GM18870 (cell line): ENCODE measurements at regions not wholly inside any gene's neighbourhood (a gene's known extent, or its start where the extent isn't known, plus 50 kb on each side); places are given as distances from the start of the nearest gene placed in this dataset.
A peak's percentile ranks its signal among the peaks of the same experiment; 100 is the strongest.

Experiments
- ATAC-seq: cut with Tn5 transposase; IDR thresholded peaks from one replicate; pipeline ENCODE4 v1.9.1; 2021; ENCODE audit warnings: moderate library complexity; ENCODE audit not compliant: unreplicated experiment

DNA sequence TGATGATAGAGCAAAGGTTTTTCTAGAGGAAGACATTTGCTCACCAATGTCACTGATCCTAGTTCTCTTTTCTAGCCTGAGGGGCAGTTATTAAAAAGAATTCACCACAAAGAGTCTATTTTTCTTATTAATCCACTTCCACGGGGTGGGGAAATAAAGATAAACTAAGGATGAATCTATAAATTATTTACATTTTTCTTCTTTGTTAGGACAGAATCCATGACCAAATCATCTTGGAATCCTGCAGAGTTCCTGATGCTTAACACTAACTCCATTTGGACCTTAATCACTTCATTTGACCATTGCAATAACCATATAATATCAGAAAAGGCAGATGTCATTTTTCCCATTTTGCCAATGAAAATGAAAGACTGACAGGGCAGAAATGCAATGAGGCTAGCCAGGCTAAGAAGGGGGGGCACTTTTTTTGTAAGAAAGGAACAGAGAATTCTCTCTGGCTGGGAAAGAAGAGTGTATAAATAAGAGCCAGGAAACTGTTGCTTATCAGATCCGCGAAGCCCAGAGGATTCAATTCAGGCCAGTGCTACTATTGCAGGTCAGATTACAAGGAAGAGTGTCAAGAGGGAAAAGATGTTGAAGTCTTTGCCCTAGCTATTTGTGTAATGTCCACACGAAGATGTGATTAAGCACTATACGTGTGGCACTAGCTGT, 433.2 kb downstream of the TNS3 start:
- no peak for ATAC-seq

DNA sequence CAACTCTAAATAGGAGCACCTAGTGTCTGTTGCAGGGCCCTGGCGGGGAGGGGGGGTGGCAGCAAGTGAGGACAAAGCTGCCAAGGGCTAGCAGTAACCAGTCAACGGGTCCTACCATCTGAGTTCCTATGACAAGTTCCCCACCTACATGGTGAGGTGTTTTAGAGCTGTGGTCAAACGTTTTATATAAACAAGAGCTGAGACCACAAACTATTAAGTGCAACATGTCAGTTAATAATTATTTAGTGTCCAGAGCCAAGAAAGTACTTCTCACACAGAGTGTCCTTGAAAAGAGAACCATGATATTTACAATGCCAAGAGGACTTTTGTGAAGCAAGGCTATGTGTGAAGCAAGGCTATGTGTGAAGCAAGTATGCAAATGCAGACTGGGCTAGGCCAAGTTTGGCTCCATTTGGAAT, 434.7 kb downstream of the TNS3 start:
- peak; percentile 51 for ATAC-seq

DNA sequence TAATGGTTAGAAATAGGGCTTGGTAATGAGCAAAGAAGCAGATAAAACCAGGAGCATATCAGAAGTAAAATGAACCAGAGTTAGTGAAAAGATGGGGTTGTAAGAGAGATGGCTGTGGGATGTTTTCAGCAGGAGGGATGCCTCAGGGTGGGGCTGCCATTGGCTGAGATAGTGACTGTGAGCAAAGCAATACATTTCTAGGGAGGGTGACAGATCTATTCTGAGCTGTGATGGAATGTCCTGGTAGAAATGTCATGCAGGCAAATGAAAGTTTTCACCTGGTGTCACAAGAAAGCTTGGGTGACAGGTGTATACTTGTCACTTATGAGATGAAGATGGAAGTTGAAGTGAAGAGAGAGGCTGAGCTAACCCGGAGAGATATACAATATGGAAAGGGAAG, 435.9 kb downstream of the TNS3 start:
- no peak for ATAC-seq

DNA sequence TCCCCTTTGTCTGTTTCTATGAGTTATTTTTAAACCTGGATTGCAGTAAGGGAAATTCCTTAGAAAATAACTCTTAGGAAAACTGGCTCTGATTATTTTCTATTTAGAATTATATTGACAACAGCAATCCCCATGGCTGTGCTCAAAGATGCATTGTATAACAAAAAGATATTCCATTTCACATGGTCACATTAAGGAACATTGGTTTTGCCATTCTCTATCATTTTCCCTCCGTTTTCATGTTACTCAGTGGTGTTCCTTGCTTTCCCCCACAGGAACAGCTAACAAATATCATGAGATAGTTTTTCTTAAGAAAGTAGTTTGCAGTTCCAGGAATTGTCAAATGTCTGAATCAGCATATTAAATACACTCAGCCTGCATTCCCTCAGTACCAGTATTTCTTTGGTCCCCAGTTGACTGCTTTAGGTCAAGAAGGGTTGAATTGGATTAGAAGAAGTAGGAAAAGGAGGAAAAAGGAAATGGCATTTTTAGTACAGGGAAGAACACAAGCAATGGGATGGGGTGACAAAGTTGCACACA, 436.7 kb downstream of the TNS3 start:
- no peak for ATAC-seq

DNA sequence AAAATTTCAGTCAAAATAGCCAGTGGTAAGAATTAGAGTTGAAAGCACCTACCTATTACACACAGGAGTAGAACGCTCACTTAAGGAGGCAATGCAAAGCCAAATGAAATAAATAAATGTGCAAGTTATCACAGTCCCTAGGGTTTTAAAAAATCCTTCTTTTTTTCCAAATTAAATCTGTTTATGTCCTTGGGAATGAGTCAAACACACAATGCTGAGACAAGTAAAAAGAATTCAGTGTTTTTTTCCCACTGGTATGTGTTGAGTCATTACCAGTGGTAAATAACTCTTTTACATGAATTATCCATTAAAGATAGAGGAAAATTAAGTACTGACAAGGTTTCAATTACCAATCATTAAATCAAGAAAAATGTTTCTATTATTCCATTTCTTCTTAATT, 438.6 kb downstream of the TNS3 start:
- ATAC-seq: no peak

DNA sequence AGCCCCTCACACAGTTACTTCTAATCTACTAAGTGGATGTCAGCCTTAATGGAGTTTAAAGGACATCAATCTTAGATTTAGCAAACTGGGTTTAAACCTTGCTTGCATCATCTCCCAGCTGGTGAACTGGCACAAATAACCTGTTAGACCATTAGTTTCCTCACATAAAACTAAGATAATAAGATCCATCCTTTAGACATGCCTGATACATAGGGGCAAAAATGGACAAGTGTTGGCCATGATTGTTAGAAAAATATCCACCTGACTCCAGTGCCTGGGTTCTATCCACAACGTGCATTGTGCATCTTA, 439.1 kb downstream of the TNS3 start:
- no peak for ATAC-seq

DNA sequence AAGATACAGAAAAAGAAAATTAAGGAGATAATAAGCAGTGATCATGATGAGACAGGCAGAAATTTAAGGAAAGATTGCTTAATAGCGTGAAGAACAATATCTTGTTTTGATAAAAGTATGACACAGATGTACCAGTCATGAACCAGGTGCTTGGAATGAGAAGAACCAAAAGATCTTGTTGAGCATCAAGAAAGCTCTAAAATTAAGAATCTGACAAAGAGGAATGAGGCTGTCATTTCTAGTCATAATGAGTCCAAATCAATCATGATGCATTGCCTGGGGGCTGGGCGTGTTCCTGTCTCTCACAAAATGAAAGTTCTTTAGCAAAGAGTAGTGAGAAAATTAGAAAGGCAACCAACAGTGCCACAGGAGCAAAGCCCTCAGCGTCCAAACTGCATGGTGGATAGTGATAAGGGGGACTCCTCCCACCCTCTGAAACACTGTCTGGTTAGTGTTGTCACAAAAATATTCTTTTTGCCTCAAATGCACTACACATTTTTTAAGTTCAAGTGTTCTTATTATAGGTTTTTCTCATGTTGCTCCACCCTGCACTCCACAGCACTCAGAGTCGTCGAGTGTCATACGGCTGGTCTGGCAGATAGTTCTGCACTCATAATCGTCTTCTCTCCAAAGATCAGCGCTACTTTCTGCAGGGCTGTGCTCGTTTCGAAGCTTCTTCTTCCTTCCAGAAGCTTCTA, 439.6 kb downstream of the TNS3 start:
- ATAC-seq: no peak

DNA sequence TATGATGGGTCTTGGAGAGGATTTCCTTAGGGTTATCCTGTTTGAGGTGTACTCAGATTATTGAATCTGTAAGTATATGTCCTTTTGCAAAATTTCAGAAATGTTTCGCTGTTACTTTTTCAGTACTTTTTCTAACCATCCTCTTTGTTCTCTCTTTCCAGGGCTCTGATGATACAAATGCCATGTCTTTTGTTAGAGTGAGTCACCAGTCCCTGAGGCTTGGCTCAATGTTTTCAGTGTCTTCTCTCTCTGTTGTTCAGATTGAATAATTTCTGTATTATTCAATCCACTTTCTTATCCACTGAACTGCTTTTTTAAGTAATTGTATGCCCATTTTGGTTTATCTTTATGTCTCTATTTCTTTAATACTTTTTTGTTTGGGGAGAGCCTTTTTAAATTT, 449.4 kb downstream of the TNS3 start:
- ATAC-seq: no peak

DNA sequence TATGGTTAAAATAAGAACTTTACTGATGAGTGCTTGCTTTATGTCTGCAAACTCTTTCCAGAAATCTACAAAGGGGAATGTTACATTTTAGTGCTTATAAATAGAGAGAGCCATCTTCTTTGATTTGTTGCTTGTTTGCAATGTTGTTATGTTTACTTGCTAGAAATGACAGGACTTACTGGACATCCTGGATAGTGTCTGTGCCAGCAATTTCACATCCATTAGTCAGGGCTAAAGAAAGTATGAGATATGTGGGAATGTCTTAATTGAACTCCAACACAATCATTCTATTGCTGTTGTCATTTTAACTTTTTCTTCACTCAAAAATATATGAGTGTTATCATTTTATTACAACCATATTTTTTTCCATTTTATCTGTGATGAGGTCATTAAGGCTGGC, 453.2 kb downstream of the TNS3 start:
- no peak for ATAC-seq

DNA sequence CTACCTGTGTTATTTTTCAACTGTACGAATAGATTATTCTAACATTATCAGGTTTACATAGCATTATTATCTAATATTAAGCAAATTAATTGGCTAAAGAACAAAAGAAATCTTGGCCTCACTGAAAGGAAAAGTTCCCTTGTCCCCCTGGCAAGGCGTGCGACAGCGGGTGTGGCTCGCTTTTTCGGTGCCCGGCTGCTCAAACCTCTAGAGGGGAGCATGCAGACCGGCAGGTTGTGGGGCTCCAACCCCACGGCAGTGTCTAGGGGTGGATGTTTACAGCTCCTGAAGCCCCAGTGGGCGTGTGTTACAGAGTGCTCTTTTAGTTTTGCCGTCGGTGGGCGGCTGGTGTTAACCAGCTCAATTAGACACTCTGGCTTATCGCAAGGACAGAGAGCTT, 456.4 kb downstream of the TNS3 start:
- no peak for ATAC-seq

DNA sequence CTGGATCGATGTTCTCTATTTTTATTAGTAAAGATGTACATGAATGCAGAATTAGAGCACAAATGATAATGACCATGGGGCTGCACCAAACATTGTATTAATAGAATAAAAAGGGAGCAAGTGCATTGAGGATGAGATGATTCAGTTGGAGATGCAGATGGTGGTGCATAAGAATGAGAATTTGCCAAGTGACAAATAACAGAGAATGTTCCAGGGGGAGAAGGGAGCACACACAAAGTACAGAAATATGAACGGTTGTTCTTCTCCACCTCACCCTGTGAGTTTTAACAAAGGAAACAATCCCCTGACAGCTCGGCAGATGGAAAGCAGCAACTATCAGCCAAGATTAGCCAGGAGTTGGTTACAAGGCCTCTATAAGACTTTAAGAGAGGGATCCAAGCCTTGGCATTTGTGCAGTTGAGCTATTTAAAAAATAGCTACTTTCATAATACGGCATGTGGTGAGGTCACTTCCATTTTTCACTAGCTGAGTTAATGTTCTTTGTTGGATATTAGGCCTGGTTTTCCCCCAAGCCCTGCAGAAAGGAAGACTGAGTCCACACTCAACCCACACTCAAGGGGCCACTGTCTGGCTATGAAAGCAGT, 462.5 kb downstream of the TNS3 start:
- ATAC-seq: no peak

DNA sequence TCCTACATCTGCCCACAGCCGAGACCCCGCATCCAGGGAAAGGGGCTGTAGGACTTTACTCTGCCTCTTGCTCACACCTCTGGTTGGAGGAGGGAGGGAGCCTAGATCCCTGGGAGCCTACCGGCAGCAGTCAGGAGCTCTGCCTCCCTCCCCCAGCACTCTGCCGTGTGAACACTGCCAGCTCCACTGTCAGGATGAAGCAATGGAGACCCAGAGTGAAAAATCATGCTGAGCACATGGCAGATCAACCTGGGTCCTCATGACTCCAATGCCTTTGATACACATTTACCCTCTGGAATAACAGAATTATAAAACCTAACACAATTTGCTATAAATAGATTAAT, 477.7 kb downstream of the TNS3 start:
- ATAC-seq: no peak

DNA sequence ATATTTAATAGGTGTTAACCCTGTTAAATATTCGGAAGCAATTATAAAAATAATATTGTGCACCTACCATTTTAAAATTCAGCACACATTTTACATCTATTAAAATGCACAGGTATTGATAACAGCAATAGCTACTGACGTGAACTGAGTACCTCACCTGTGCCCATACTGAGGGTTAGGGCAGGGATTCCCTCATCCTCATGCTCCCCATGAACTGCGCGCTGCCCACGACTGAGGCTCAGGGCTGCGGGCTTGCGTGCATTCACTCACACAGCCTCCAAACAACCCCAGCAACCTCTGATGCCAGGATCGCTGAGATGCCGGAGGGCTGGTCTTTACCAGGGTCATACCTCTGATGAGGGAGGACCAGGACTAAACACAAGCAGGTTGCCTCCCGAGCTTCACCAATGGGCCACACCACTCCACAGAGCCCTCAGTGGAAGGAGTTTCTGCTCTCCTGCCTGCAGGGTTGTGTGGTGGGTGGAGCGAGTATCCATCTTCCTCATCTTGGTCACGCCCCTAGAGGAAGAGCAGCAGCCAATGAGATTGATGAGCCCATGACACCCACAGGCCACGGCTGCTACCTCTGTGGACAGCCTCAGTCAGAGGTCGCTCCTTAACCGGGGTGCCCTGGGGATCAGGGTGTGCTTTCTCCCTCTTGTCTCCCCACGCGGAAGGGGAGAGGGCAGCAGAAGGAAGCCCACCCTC, 478.3 kb downstream of the TNS3 start:
- ATAC-seq: no peak

DNA sequence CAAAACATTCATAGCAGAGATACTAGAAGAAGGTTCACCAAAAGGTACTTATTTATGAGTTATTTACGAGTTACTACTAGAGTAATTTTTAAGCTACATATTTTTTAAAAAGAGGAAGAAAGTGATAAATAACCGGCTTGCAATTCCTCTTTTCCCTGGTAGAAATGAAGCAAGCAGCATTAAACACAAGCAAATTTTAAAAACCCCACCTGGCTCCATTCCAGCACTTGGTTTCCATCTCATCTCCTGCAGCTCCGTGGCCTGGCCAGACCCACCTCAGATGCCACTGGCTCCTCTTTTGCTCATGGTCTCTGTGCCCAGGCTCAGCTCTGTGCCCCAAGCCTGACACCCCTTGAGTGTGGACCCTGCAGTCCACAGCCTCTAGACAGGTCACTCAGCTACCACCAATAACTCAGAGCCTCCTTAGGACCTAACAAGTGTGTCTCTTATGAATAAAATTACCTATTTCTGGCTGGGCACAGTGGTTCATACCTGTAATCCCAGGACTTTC, 479.5 kb downstream of the TNS3 start:
- no peak for ATAC-seq

DNA sequence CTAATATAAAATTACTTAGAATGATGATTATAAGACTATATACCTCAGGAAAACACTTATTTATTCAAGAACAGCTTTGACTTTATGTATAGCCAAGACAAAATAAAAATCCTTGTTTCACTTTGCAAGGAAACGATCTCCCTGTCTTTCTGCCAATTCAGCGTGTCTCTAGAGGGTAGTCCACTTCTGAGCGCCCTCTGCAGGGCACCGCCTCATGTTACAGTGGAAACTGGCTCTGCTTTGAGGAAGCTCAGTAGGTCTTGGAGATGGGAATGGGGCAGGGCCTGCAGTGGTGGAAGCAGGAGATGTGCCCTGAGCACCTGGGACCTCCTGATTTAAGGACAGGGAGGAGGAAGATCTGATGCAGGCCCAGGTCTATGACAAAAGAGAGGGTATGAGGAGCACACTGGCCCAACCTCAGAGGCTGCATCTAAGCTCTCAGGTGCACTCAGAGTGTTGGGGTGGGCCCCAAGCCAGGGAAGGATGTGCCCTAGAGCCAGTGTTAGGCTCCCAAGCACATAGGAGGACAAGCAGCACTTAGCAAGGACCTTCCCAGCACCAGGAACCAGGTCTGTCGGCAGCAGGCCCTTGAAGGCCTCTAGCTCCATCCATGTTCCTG, 481.0 kb downstream of the TNS3 start:
- ATAC-seq: no peak

DNA sequence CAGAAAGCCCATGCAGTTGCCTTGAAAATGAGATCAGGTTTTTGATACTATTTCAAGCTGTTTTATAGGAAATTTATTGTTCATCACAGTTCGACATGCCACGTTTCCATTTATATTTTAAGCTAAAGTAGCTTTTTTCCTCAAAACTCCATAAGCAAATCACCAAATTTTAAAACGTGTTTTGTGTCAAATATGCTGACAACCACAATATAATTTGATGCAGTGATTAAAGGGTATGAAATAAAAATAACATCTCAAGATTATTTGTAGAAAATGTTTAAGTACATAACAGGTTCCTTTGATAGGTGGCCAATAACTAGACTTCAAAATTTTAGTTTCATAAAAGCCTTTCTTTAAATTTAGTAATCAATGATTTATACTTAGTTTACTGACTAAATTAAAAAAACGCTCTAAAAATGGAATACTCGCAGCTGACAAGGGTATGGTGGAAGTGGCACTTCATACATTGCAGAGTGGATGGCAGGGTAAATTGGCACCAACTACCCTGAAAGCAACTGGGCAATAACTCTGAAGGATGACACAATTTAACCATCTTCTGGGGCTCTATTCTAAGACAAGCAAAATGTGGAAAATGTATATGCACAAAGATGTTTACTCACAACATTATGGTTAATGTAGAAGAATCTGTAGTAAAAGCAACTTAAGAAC, 481.6 kb downstream of the TNS3 start:
- no peak for ATAC-seq

DNA sequence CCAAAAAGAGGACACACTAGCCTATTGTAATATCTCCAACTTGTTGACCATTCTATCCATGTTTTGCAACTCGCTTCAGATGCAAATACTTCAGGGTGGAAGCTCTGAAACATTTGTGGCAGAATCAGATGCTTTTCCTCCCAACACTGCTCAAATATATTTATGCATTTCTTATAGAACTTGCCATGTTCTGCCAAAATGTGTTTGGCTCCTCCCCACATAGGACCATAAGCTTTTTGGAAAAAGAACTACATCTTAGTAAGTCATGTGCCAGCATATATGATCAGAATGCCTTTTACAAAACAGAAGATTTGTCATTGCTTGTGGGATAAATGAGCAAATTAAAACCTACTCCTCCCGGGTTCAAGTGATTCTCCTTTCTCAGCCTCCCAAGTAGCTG, 484.5 kb downstream of the TNS3 start:
- no peak for ATAC-seq

DNA sequence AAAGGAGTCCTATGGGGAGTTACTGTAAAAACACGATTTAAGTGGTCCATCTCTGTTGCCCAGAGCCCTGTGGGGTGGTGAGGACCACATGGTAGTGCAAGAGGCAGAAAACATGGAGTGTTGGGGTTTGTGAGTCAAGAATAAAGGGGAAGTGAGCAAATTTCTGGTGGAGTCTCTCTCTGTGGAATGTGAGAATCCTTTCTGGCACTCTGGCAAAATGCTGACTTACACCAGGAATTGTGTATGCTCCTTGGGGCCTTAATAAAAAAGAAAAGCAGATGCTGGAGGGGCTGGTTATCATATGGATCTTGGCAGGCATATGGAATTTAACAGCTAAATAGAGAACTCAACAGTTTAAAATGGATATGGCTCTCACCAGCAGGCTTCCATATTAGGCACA, 486.0 kb downstream of the TNS3 start:
- no peak for ATAC-seq

DNA sequence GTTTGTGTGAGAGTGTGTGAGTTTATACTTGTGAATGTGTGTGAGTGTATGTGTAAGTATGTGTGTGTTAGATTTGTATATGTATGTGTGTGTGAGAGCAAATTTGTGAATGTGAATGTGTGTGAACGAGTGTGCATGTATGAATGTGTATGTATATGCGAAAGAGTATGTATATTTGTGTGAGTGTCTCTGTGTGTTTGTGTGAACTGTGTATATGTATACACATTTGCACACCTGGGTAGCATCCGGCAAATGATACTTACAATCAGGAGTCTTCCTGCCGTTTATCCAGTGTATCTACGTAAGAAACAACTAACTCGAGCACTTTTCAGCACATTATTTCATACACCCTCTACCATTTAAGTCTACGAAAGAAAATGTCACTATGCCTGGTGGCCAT, 487.4 kb downstream of the TNS3 start:
- no peak for ATAC-seq

DNA sequence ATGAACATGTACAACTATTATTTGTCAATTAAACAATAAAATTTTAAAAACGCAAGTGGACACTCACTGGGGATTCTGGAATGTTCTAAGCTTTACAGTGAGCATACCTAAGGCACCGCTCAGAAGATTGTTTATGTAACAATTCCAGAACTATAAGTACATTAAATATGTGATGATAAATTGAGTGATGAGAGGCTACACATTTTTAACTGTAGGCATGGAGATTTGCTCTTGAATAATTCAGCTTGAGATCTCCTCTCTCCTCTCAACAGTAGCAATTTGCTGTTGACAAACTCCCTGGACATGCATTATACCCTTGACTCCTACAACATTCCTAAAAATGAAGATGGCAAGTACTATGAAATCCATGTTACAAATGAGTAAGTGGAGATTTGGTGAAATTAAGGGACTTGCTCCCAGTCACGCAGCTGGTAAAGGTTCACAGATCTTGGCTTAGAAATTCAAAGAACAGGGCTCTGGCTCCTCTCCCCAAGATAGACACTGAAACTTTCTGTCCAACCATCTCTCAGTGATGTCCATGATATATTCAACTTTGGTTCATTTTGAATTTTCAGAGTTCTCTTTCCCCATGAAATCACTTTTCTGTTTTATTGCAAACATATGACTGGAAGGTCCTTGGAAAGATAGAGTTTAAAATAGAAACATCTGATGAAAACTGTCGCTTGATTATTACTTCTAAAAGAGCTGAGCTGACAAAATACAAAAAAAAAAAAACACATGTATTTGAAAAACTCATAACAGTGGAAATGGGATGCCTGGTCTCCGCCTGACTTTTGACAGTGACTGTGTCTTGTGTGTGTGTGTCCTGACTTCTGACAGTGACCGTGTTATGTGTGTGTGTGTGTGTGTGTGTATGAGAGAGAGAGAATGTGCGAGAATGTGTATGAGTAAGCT, 488.3 kb downstream of the TNS3 start:
- ATAC-seq: no peak
